ENCODE measurements at regions not wholly inside any gene's neighbourhood (a gene's known extent, or its start where the extent isn't known, plus 50 kb on each side); places are given as distances from the start of the nearest gene placed in this dataset.

DNA sequence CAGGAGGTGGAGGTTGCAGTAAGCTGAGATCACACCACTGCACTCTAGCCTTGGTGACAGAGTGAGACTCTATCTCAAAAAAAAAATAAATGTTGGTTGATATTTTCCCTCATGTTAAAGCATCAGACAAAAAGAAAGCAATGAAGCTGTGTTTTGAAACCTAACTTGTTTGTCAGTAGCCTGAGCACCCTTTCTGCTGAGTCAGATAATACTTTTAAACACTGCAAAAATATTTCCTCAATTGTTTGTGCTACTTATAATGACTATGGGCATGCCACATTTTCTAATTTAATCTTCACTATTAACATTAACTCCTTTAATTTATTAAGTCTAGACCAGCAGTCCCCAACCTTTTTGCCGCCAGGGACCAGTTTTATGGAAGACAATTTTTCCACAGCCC lies 236.3 kb upstream of the AGAP1 start:
- intact Hi-C loops (cut with DNase I): no loop called here
- H3K36me3 ChIP-seq: no peaks in the 10 kb centered on the region
- H3K4me1 ChIP-seq: no peaks in the 10 kb centered on the region
- no peak overlapping the region for H3K4me3 ChIP-seq
- no peak overlapping the region for H3K27ac ChIP-seq
- no peak for DNase-seq (ENCODE audit: low spot score in 2 of 2)
- no peaks in the 10 kb centered on the region for H3K27me3 ChIP-seq
- H3K9me3 ChIP-seq: no peaks in the 10 kb centered on the region
- TF ChIP-seq, protein P1, sequence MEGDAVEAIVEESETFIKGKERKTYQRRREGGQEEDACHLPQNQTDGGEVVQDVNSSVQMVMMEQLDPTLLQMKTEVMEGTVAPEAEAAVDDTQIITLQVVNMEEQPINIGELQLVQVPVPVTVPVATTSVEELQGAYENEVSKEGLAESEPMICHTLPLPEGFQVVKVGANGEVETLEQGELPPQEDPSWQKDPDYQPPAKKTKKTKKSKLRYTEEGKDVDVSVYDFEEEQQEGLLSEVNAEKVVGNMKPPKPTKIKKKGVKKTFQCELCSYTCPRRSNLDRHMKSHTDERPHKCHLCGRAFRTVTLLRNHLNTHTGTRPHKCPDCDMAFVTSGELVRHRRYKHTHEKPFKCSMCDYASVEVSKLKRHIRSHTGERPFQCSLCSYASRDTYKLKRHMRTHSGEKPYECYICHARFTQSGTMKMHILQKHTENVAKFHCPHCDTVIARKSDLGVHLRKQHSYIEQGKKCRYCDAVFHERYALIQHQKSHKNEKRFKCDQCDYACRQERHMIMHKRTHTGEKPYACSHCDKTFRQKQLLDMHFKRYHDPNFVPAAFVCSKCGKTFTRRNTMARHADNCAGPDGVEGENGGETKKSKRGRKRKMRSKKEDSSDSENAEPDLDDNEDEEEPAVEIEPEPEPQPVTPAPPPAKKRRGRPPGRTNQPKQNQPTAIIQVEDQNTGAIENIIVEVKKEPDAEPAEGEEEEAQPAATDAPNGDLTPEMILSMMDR (IDR thresholded peaks at IDR 0.05): no peak

DNA sequence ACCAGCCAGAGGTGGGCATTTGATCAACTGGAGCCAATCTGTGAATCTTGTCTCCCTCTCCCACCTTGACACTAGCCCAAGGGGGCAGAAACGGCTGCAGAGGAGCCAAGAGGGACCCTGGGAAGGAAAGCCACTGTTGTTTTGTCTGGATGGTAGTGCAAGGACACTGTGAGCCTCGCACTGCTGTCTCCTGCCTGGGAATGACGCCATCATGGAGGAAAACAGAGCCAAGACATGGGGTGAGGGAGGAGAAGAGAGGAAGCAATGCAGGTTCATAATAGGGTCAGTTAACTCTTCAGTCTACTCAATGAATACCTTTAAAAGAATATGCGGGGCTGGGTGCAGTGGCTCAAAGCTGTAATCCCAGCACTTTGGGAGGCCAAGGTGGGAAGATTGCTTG lies 231.1 kb upstream of the AGAP1 start:
- TF ChIP-seq, protein P1 (IDR thresholded peaks at IDR 0.05): no peak
- no peaks in the 10 kb centered on the region for H3K27me3 ChIP-seq
- no peaks in the 10 kb centered on the region for H3K9me3 ChIP-seq
- no peak overlapping the region for H3K4me3 ChIP-seq
- H3K4me1 ChIP-seq: no peaks in the 10 kb centered on the region
- no peak for DNase-seq (ENCODE audit: low spot score in 2 of 2)
- intact Hi-C loops (cut with DNase I): no loop called here
- no peaks in the 10 kb centered on the region for H3K36me3 ChIP-seq
- no peak overlapping the region for H3K27ac ChIP-seq

DNA sequence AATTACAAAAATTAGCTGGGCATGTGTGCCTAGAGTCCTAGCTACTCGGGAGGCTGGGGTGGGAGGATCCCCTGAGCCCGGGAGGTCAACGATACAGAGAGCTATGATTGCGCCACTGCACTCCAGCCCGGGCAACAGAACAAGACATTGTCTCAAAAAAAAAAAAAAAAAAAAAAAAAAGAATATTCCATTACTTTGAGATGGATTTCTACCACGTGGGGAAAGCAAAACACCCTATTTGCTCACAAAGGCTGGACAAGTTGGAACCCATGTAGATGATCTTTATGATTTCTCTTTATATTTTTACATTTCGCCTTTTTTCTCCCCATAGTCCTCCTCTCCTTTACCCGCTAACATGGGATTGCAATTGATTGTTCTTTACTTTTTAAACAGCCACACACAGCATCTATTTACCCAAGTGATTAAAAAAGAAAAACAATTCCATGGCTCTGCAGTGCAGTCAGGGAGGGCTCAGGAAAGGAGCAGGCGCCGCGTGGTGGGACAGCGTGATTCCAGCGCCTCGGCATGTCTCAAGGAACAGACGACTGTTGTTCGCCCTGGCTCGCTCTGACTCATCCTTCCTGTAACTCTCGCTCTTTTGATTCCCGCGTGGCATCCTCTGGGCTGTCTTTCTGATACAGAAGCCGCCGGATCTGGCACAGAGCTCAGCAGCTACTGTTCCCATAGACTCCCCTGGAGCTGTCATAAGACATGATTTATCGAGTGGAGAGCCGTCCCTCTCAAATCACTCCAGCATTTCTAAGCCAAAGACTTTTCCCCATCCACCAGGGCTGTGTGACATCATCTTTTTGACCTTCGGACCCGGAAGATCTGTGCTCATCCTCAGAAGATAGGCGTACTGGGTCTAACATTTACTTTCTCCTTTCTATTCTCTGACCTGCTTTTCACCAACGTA lies 230.4 kb upstream of the AGAP1 start:
- no peak overlapping the region for H3K27ac ChIP-seq
- intact Hi-C loops (cut with DNase I): no loop called here
- H3K9me3 ChIP-seq: no peaks in the 10 kb centered on the region
- no peaks in the 10 kb centered on the region for H3K36me3 ChIP-seq
- H3K27me3 ChIP-seq: no peaks in the 10 kb centered on the region
- H3K4me1 ChIP-seq: no peaks in the 10 kb centered on the region
- TF ChIP-seq, protein P1 (IDR thresholded peaks at IDR 0.05): no peak
- no peak overlapping the region for H3K4me3 ChIP-seq
- DNase-seq (ENCODE audit: low spot score in 2 of 2): no peak

DNA sequence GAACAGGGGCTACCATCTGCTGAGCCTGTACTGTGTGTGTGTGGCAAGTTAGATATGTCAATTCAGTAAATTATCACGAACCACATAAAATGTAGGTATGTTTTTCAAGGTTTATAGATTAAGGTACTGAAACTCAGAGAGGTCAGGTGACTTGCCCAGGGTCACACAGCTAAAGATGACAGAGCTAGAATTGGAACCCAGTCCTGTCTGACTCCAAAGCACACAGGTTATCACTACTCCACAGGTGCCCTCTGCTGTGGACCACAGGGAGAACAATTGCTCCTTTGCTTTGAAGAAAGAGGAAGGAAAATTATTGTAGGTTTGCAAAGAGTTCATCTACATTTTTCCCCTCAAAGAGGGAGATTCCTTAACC lies 229.7 kb upstream of the AGAP1 start:
- H3K4me1 ChIP-seq: no peaks in the 10 kb centered on the region
- no peak overlapping the region for H3K4me3 ChIP-seq
- H3K27ac ChIP-seq: no peak overlapping the region
- H3K36me3 ChIP-seq: no peaks in the 10 kb centered on the region
- intact Hi-C loops (cut with DNase I): no loop called here
- H3K9me3 ChIP-seq: no peaks in the 10 kb centered on the region
- DNase-seq (ENCODE audit: low spot score in 2 of 2): no peak
- no peaks in the 10 kb centered on the region for H3K27me3 ChIP-seq
- TF ChIP-seq, protein P1 (IDR thresholded peaks at IDR 0.05): no peak

DNA sequence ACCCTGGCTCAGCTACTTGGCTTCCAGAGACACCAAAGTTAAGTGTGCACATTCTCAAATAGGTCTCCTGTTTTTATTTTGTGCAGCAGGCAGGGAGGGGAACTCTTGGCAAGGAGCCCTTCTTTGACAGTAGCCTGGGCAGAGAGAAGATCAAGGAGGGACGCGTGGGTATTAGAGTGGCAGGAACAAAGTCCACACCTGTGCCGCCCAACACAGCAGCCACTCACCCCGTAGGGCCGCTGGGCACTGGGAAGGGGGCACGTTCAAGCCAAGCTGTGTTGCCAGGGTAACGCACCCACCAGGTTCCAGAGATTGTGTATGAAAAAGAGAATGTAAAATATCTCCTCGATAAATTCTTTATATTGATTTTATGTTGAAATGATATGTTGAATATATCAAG lies 229.3 kb upstream of the AGAP1 start:
- Histone ChIP-seq H3K4me3 (no peak overlapping the region), H3K9me3 (no peaks in the 10 kb centered on the region), H3K27ac (no peak overlapping the region), H3K36me3 (no peaks in the 10 kb centered on the region), H3K27me3 (no peaks in the 10 kb centered on the region), H3K4me1 (no peaks in the 10 kb centered on the region)
- TF ChIP-seq, protein P1 (IDR thresholded peaks at IDR 0.05): no peak
- no peak for DNase-seq (ENCODE audit: low spot score in 2 of 2)
- intact Hi-C loops (cut with DNase I): no loop called here
